Medulla oblongata (tissue), 1 donor: ENCODE measurements at regions not wholly inside any gene's neighbourhood (a gene's known extent, or its start where the extent isn't known, plus 50 kb on each side); places are given as distances from the start of the nearest gene placed in this dataset.
"Not testable (repeated sequence)": the region's sequence is repeated elsewhere in the genome, so short reads cannot be mapped to it uniquely, and the experiment has no call there.

Experiments used
- DNase-seq: peaks from one replicate; pipeline ENCODE4 v3.0.0-alpha.2; 2015; ENCODE audit errors: extremely low spot score

GRCh38 chr5:124126504-124127217 is 614.7 kb downstream of the CSNK1G3 start:
- DNase-seq = no peak

DNA sequence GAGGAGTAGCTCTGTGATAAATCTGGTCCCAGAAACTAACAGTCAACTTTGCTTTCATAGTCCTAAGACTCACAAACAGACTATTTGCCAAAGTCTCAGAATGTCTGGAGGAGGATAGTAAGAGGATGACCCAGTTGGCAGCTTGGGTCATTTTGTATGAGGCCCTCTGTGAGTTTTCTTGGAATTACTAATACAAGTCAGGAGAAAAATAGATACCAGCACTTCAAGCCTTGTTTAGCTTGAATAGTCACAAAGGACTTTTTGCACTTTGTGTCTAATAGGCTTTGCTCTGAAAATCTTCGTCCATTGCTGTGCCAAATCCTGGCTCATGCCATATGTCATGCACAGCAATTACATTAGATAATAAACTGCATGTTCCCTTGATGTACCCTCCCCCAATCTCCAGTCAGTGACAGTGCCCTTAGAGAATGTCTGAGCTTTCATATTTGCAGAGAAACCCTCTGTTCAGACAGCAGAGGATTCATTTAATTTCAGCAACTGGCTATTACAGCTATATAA is 612.8 kb downstream of the CSNK1G3 start:
- DNase-seq = peak; percentile 47

DNA sequence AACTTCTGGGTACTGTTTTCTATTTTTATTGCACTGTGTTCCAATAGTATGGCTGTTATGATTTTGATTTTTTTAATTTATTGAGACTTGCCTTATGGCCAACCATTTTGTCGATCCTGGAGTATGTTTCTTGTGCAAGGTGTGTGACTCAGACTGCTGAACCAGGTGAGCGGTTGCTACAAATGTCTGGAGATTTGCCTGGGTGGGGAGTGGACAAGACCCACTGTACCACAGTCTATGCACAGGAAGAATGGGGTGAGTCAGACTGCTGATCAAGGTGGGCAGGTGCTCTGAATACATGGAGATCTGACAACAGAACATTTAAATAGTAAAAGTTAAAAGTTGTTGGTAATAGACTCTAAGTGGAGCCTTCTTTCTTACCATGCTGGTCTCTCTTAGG is 609.2 kb downstream of the CSNK1G3 start:
- no peak for DNase-seq

DNA sequence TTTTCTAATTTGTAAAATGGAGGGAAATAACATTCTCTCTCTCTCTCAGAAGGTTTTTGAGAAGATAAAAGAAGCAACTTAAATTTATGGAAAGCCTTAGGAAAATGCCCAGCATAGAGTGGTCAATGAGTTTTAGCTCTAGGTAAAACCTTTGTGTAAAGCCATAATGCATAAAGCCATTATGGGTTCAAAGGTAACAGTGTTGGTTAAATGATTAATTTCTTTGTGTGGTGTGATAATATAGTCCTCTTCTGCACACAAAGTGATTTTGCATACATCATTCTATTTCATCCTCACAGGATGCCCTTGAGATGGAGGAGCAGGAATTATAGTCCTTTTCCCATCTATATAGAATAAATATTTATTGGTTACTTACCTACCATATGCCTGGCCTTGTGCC is 602.9 kb downstream of the CSNK1G3 start:
- no peak for DNase-seq

DNA sequence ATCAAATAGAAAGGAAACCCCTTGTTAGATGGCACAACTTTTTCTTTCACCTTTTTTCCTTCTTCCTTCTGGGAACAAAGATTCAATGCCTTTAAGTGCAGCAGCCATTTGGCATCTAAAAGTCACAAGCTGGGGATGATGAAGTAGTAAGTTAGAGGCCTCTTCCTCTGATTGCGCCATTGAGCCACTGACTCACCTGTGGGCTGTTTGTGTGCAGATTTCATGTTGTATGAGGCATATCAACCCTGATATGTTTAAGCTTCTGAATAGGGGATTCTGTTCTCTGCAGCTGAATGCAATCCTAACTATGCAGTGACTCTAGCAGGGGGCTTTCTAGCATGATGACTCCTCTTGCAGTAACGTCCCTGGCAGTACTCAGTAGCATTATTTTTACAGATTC is 599.9 kb downstream of the CSNK1G3 start:
- DNase-seq = no peak

DNA sequence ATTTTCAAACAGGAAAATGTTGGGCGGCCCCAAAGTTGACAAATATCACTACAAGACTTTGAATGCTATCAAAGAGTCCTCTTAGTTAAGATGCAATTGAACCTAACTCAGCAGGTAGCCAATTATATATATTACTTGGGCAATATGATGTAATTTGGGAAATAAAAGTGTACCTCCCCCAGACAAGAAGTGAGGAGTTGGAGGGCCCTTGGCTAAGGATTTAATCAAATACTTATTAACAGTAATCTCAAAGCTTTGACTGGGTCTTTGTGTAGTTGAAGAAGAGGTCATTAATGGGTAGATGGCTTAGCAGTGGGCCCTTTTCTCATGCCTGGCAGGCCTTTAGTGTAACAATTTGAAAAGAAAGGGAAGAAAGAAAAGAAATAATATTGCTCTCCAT is 599.0 kb downstream of the CSNK1G3 start:
- DNase-seq = no peak

- no peak for DNase-seq
Measured at GRCh38 chr5:124105326-124105725, 593.3 kb downstream of the CSNK1G3 start.

GRCh38 chr5:124104821-124105220 is 592.8 kb downstream of the CSNK1G3 start:
- DNase-seq = no peak

- no peak for DNase-seq
Measured at GRCh38 chr5:124104344-124104743, 592.4 kb downstream of the CSNK1G3 start.

GRCh38 chr5:124103671-124104070 is 591.7 kb downstream of the CSNK1G3 start:
- DNase-seq = no peak

- DNase-seq = not testable (repeated sequence)
Measured at GRCh38 chr5:124103056-124103455, 591.1 kb downstream of the CSNK1G3 start.

- DNase-seq = no peak
Measured at GRCh38 chr5:124102486-124102885, 590.5 kb downstream of the CSNK1G3 start.

DNA sequence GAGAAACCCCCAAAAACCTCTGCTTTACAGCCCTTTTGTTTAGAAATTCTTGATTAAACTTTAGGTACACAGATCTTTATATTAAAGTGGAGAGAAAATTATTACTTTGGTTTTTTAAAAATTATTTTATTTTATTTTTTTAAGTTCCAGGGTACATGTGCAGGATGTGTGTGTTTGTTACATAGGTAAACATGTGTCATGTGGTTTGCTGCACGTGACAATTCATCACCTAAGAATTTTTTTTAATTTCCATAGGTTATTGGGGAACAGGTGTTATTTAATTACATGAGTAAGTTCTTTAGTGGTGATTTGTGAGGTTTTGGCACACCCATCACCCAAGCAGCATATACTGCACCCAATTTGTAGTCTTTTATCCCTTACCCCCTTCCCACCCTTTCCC is 581.7 kb downstream of the CSNK1G3 start:
- DNase-seq = no peak

DNA sequence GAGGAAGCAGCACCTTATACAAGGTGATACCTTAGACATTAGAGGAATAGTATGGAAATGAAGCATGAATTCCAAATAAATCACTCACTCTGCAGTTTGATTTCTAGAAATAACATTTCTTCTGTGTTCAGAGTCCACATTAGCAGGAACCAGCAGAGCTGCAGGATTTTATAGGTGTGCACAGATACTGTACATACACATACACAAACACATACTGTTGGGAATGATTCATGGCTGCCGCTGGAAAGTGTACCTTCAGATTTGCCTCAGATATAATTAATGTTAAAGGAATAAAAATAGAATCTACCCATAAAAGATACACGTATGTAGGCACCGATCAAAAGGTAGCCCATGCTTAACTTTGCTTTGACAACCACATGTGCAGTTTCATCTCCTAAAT is 578.1 kb downstream of the CSNK1G3 start:
- no peak for DNase-seq

- no peak for DNase-seq
Measured at GRCh38 chr5:124089578-124089977, 577.6 kb downstream of the CSNK1G3 start.

GRCh38 chr5:124088289-124089032 is 576.5 kb downstream of the CSNK1G3 start:
- no peak for DNase-seq

GRCh38 chr5:124087752-124088151 is 575.8 kb downstream of the CSNK1G3 start:
- no peak for DNase-seq

DNA sequence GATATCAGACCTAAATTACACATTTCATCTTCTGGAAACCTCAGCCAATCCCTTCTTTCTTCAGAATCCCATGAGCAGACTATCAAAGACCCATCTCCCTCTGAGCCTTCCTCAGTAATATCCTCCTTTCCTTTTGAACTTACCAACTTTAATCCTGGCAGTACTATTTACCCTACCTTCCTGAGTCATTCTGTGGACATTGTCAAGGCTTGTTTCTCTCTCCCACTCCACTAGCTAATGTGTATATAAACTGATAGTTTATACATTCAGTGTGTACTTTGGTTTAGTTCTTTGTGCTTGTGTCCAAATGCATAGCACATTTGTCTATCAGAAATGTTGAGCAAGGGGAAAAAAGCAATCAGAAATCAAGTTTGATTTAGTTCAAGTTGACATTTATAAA is 568.3 kb downstream of the CSNK1G3 start:
- DNase-seq = no peak

GRCh38 chr5:124079062-124079461 is 567.1 kb downstream of the CSNK1G3 start:
- DNase-seq = no peak

DNA sequence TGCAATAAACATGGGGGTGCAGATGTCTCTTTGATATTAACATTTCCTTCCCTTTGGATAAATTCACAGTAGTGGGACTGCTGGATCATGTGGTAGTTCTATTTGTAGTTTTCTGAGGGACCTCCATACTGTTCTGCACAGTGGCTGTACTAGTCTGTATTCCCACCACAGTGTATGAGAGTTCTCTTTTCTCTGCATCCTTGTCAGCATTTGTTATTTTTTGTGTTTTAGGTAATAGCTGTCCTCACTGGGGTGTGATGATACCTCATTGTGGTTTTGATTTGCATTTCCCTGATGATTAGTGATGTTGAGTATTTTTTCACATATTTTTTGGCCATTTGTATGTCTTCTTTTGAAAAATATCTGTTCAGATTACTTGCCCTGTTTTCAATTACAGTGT is 562.5 kb downstream of the CSNK1G3 start:
- no peak for DNase-seq

DNA sequence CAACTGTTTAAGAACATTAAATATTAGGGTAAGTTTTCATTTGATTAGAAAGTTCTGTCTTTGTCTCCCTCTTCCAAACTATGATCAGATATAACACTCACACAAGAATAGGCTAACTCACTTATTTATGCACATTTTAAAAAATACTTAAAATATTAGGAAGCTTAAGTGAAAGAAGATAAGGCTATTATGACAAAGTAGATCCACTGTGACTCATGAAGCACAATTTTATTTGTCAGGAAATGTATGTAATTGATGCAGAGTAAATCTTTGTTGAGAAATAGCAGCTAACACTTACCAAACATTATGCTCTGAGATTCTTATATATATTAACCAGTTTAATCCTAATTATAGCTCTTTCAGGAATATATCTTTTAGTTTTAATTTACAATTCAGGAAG is 560.6 kb downstream of the CSNK1G3 start:
- no peak for DNase-seq

- DNase-seq = no peak
Measured at GRCh38 chr5:124071039-124071438, 559.1 kb downstream of the CSNK1G3 start.

- DNase-seq = no peak
Measured at GRCh38 chr5:124065508-124065907, 553.5 kb downstream of the CSNK1G3 start.
